GM23338 (cell line): ENCODE measurements at regions not wholly inside any gene's neighbourhood (a gene's known extent, or its start where the extent isn't known, plus 50 kb on each side); places are given as distances from the start of the nearest gene placed in this dataset.

ENCODE experiments used
- ATAC-seq: fragments of 200-7000 bp; cut with Tn5 transposase; 3 replicates; pipeline ENCODE4 v1.9.1; 2020
- DNase-seq: peaks from one replicate; pipeline ENCODE4 v3.0.0-alpha.2; 2015; ENCODE audit warnings: low spot score
- H2AFZ ChIP-seq: fragments of 200-600 bp; sonication (generic); 2 replicates; pipeline ENCODE4 v1.8.0; 2016; ENCODE audit warnings: antibody characterized with exemption, mild to moderate bottlenecking, moderate library complexity
- H3F3A ChIP-seq: fragments of 200-600 bp; sonication (generic); replicated peaks from 2 replicates; pipeline ENCODE4 v1.8.0; 2017; ENCODE audit warnings: antibody characterized with exemption, mixed run types, low read depth
- H3K27ac ChIP-seq: fragments of 200-600 bp; sonication (generic); 2 replicates; pipeline ENCODE4 v1.6.1; 2016; ENCODE audit warnings: low read depth
- H3K27me3 ChIP-seq: fragments of 200-600 bp; sonication (generic); 2 replicates; pipeline ENCODE4 v1.8.0; 2016; ENCODE audit warnings: mild to moderate bottlenecking, mixed run types, moderate library complexity; ENCODE audit not compliant: insufficient read depth
- H3K36me3 ChIP-seq: fragments of 200-600 bp; sonication (generic); 2 replicates; pipeline ENCODE4 v1.8.0; 2016; ENCODE audit warnings: mild to moderate bottlenecking; ENCODE audit not compliant: insufficient read depth
- H3K4me1 ChIP-seq: fragments of 200-600 bp; sonication (generic); 2 replicates; pipeline ENCODE4 v1.8.0; 2016; ENCODE audit warnings: mild to moderate bottlenecking, moderate library complexity; ENCODE audit not compliant: insufficient read depth
- H3K4me2 ChIP-seq: fragments of 200-600 bp; sonication (generic); 2 replicates; pipeline ENCODE4 v1.7.1; 2017; ENCODE audit warnings: mixed run types
- H3K4me3 ChIP-seq: fragments of 200-600 bp; sonication (generic); 2 replicates; pipeline ENCODE4 v1.6.1; 2016; ENCODE audit warnings: mixed run types
- H3K79me2 ChIP-seq: fragments of 200-600 bp; sonication (generic); replicated peaks from 2 replicates; pipeline ENCODE4 v1.8.0; 2017; ENCODE audit warnings: mild to moderate bottlenecking; ENCODE audit not compliant: insufficient read depth
- H3K9me2 ChIP-seq: fragments of 200-600 bp; sonication (generic); 2 replicates; pipeline ENCODE4 v1.8.0; 2017; ENCODE audit not compliant: insufficient read depth
- H4K20me1 ChIP-seq: fragments of 200-600 bp; sonication (generic); replicated peaks from 2 replicates; pipeline ENCODE4 v1.8.0; 2017; ENCODE audit warnings: mild to moderate bottlenecking; ENCODE audit not compliant: insufficient read depth
- H3K27ac Mint-ChIP-seq: 2 replicates; pipeline ENCODE4 v1.8.0; 2020; ENCODE audit warnings: inconsistent platforms, mild to moderate bottlenecking, moderate library complexity, mixed read lengths
- H3K27me3 Mint-ChIP-seq: 3 replicates; pipeline ENCODE4 v1.8.0; 2022; ENCODE audit warnings: low read depth, mild to moderate bottlenecking, moderate library complexity, mixed read lengths, inconsistent platforms; ENCODE audit not compliant: insufficient read depth, poor library complexity
- H3K36me3 Mint-ChIP-seq: 3 replicates; pipeline ENCODE4 v1.8.0; 2021; ENCODE audit warnings: low read depth, mild to moderate bottlenecking, inconsistent platforms, moderate library complexity, mixed read lengths
- H3K4me1 Mint-ChIP-seq: 3 replicates; pipeline ENCODE4 v1.8.0; 2020; ENCODE audit warnings: mild to moderate bottlenecking, inconsistent platforms, mixed read lengths
- H3K4me3 Mint-ChIP-seq: 3 replicates; pipeline ENCODE4 v1.8.0; 2021; ENCODE audit warnings: moderate library complexity, mild to moderate bottlenecking, inconsistent platforms, mixed read lengths
- H3K9me3 Mint-ChIP-seq: 3 replicates; pipeline ENCODE4 v1.8.0; 2020; ENCODE audit warnings: moderate library complexity, mild to moderate bottlenecking, inconsistent platforms, mixed read lengths
- CREB1 ChIP-seq: fragments of 250-450 bp; sonication (Bioruptor Pico); IDR thresholded peaks from 2 replicates; pipeline ENCODE4 v1.5.0; 2020; ENCODE audit warnings: low read depth, mild to moderate bottlenecking, moderate library complexity
- CTCF ChIP-seq, 2 experiments: fragments of 200-600 bp in 1 of 2; sonication (generic) in 1 of 2; conservative IDR thresholded peaks; 2 replicates each; pipeline versions ENCODE4 v1.5.1 to v1.6.1; 2016 to 2017; ENCODE audit warnings: antibody characterized with exemption in 2 of 2, low read depth in 2 of 2, mild to moderate bottlenecking in 2 of 2, moderate library complexity in 1 of 2
- ETS1 ChIP-seq: IDR thresholded peaks from 2 replicates; pipeline ENCODE4 v1.6.1; 2016; ENCODE audit warnings: antibody characterized with exemption
- EZH2 ChIP-seq: fragments of 200-600 bp; sonication (generic); IDR thresholded peaks from one replicate; pipeline ENCODE4 v1.8.0; 2017; ENCODE audit warnings: antibody characterized with exemption, mild to moderate bottlenecking, low read depth; ENCODE audit not compliant: unreplicated experiment
- EZH2phosphoT487 ChIP-seq: fragments of 200-600 bp; sonication (generic); IDR thresholded peaks from one replicate; pipeline ENCODE4 v1.8.1; 2018; ENCODE audit warnings: antibody characterized with exemption; ENCODE audit not compliant: unreplicated experiment
- JUNB ChIP-seq: IDR thresholded peaks from one replicate; pipeline ENCODE4 v1.6.1; 2016; ENCODE audit warnings: antibody characterized with exemption; ENCODE audit not compliant: unreplicated experiment
- NANOG ChIP-seq: IDR thresholded peaks from 2 replicates; pipeline ENCODE4 v1.6.1; 2016; ENCODE audit warnings: antibody characterized with exemption, borderline replicate concordance
- POLR2AphosphoS5 ChIP-seq: IDR thresholded peaks from 2 replicates; pipeline ENCODE4 v1.6.1; 2016; ENCODE audit warnings: antibody characterized with exemption, low read depth
- STAT1 ChIP-seq: IDR thresholded peaks from one replicate; pipeline ENCODE4 v1.6.1; 2016; ENCODE audit warnings: antibody characterized with exemption; ENCODE audit not compliant: unreplicated experiment
- ZNF114 ChIP-seq: fragments of 250-450 bp; sonication (Bioruptor Pico); IDR thresholded peaks from 2 replicates; pipeline ENCODE4 v1.5.0; 2020; ENCODE audit warnings: mild to moderate bottlenecking, moderate library complexity
- ZNF331 ChIP-seq: fragments of 250-450 bp; sonication (Bioruptor Pico); IDR thresholded peaks from 2 replicates; pipeline ENCODE4 v1.5.0; 2020; ENCODE audit warnings: low read depth, mild to moderate bottlenecking, moderate library complexity
- TF ChIP-seq, protein P1 (sequence below): fragments of 250-450 bp; sonication (Bioruptor Pico); IDR thresholded peaks from 2 replicates; pipeline ENCODE4 v1.5.0; 2020; ENCODE audit warnings: mild to moderate bottlenecking, moderate library complexity

DNA sequence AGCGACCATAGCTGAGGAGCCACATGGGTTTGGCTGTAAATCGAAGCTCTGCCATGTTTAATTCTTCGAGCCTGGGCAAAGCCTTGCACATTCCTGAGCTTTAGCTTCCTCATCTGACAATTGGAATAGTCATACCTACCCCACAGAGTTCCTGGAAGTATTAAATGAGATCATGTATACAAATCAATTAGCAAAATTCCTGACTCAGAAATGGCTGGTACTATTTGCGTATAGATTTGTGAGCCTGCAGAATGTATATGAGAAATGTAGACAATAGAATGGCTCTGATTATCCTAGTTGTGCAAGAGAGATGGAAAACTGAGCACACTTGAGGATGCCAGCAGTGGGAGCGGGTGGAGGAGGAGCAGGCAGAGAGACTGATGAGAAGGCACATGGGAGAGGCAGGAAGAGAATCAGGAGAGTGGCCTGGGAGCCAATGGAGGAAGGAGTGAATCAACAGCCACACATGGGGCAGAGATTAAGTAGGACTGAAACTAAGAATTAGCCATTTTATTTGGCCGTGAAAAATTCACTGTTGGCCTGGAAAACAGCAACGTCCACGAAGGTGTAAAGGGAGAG, 128.0 kb upstream of the C1GALT1 start (continued):
- TF ChIP-seq, protein P1, sequence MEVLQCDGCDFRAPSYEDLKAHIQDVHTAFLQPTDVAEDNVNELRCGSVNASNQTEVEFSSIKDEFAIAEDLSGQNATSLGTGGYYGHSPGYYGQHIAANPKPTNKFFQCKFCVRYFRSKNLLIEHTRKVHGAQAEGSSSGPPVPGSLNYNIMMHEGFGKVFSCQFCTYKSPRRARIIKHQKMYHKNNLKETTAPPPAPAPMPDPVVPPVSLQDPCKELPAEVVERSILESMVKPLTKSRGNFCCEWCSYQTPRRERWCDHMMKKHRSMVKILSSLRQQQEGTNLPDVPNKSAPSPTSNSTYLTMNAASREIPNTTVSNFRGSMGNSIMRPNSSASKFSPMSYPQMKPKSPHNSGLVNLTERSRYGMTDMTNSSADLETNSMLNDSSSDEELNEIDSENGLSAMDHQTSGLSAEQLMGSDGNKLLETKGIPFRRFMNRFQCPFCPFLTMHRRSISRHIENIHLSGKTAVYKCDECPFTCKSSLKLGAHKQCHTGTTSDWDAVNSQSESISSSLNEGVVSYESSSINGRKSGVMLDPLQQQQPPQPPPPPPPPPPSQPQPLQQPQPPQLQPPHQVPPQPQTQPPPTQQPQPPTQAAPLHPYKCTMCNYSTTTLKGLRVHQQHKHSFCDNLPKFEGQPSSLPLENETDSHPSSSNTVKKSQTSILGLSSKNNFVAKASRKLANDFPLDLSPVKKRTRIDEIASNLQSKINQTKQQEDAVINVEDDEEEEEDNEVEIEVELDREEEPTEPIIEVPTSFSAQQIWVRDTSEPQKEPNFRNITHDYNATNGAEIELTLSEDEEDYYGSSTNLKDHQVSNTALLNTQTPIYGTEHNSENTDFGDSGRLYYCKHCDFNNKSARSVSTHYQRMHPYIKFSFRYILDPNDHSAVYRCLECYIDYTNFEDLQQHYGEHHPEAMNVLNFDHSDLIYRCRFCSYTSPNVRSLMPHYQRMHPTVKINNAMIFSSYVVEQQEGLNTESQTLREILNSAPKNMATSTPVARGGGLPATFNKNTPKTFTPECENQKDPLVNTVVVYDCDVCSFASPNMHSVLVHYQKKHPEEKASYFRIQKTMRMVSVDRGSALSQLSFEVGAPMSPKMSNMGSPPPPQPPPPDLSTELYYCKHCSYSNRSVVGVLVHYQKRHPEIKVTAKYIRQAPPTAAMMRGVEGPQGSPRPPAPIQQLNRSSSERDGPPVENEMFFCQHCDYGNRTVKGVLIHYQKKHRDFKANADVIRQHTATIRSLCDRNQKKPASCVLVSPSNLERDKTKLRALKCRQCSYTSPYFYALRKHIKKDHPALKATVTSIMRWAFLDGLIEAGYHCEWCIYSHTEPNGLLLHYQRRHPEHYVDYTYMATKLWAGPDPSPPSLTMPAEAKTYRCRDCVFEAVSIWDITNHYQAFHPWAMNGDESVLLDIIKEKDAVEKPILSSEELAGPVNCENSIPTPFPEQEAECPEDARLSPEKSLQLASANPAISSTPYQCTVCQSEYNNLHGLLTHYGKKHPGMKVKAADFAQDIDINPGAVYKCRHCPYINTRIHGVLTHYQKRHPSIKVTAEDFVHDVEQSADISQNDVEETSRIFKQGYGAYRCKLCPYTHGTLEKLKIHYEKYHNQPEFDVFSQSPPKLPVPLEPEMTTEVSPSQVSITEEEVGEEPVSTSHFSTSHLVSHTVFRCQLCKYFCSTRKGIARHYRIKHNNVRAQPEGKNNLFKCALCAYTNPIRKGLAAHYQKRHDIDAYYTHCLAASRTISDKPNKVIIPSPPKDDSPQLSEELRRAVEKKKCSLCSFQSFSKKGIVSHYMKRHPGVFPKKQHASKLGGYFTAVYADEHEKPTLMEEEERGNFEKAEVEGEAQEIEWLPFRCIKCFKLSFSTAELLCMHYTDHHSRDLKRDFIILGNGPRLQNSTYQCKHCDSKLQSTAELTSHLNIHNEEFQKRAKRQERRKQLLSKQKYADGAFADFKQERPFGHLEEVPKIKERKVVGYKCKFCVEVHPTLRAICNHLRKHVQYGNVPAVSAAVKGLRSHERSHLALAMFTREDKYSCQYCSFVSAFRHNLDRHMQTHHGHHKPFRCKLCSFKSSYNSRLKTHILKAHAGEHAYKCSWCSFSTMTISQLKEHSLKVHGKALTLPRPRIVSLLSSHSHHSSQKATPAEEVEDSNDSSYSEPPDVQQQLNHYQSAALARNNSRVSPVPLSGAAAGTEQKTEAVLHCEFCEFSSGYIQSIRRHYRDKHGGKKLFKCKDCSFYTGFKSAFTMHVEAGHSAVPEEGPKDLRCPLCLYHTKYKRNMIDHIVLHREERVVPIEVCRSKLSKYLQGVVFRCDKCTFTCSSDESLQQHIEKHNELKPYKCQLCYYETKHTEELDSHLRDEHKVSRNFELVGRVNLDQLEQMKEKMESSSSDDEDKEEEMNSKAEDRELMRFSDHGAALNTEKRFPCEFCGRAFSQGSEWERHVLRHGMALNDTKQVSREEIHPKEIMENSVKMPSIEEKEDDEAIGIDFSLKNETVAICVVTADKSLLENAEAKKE (CRISPR knock-in tag), result no peak
- TF ChIP-seq NANOG, result no peak

DNA sequence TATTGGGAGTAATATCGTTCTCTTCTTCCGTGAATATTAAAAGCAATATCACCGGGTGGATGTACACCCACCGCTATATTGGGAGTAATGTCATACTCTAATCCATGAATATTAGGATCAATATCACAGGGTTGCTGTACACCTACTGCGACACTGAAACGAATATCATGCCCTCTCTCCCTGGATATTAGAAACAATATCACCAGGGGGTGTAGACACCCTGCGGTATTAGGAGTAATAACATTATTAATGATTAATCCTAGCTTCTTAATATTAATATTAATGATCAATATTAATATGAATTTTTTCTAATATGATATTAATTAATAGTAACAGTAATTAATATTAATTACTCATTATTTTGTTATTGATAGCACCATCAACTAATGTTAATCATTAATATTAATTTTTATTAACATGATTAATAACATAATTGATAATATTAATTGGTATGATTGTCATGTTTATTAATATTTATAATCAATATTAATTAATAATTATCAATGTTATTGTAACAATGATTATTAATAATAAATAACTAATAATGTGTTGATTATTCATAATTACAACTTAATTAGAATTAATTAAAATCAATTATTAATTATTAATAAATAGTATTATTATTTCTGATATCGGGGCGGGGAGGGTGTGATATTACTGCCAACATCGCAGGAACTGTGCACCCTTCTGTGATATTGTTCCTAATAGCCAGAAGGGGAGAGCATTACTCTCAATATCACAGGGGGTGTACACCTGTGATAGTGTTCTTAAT, 121.3 kb upstream of the C1GALT1 start:
- H3K79me2 ChIP-seq, result no peaks in the 10 kb centered on the region
- Mint-ChIP-seq H3K4me1 (no peaks in the 10 kb centered on the region), H3K27ac (no peak overlapping the region), H3K27me3 (peaks cover 2% of the 10 kb centered on the region), H3K9me3 (no peaks in the 10 kb centered on the region; the same call in 2 of the 3 replicates), H3K4me3 (no peak overlapping the region), H3K36me3 (no peaks in the 10 kb centered on the region)
- H3K27me3 ChIP-seq, result no peaks in the 10 kb centered on the region
- H3F3A ChIP-seq, result no peaks in the 10 kb centered on the region
- no peaks in the 10 kb centered on the region for H4K20me1 ChIP-seq
- H3K27ac ChIP-seq, result no peak overlapping the region
- H2AFZ ChIP-seq, result no peak overlapping the region
- DNase-seq, result no peak
- H3K36me3 ChIP-seq, result no peaks in the 10 kb centered on the region
- no peak overlapping the region for H3K4me3 ChIP-seq
- no peak overlapping the region for H3K4me2 ChIP-seq
- no peak for ATAC-seq
- no peaks in the 10 kb centered on the region for H3K4me1 ChIP-seq
- H3K9me2 ChIP-seq, result 0 out of 2 replicates have a peak, but pooled peaks cover 7% of the 10 kb centered on the region
- TF ChIP-seq ZNF331 (no peak), STAT1 (no peak), EZH2phosphoT487 (no peak), ZNF114 (CRISPR knock-in tag) (no peak), ETS1 (no peak), CTCF (conservative IDR thresholded peaks at IDR 0.05; ENCODE audit: low read depth in 2 of 2) (no peak), JUNB (no peak), EZH2 (no peak), CREB1 (CRISPR knock-in tag) (no peak), POLR2AphosphoS5 (no peak)
